GM12865 (cell line): ENCODE measurements at regions not wholly inside any gene's neighbourhood (a gene's known extent, or its start where the extent isn't known, plus 50 kb on each side); places are given as distances from the start of the nearest gene placed in this dataset.

Experiments
- DNase-seq: peaks from one replicate; pipeline ENCODE4 v3.0.0; 2010; ENCODE audit warnings: low read depth
- H3K4me3 ChIP-seq: 2 replicates; pipeline ENCODE4 v1.5.1; 2011; ENCODE audit warnings: mild to moderate bottlenecking, low read depth, low read length, control low read depth
- CTCF ChIP-seq: IDR thresholded peaks from 2 replicates; pipeline ENCODE4 v1.5.1; 2011; ENCODE audit warnings: low read length, control low read depth, low read depth, inconsistent platforms; ENCODE audit not compliant: insufficient read depth; ENCODE audit errors: missing control alignments

- no peak for DNase-seq
- no peak for TF ChIP-seq CTCF
- no peak overlapping the region for H3K4me3 ChIP-seq
These were observed 261.0 kb downstream of the PDGFC start for GRCh38 chr4:156710365-156711192.

- no peak overlapping the region for H3K4me3 ChIP-seq
- no peak for DNase-seq
- TF ChIP-seq CTCF, result no peak
These were observed 266.3 kb downstream of the PDGFC start for GRCh38 chr4:156705311-156705710.

- no peak overlapping the region for H3K4me3 ChIP-seq
- TF ChIP-seq CTCF, result no peak
- no peak for DNase-seq
These were observed 276.4 kb downstream of the PDGFC start for GRCh38 chr4:156695163-156695562.

- TF ChIP-seq CTCF, result no peak
- no peak overlapping the region for H3K4me3 ChIP-seq
- no peak for DNase-seq
These were observed 277.2 kb downstream of the PDGFC start for GRCh38 chr4:156694413-156694812.

- no peak for DNase-seq
- H3K4me3 ChIP-seq, result no peak overlapping the region
- TF ChIP-seq CTCF, result no peak
These were observed 278.0 kb downstream of the PDGFC start for GRCh38 chr4:156693557-156693956.

- H3K4me3 ChIP-seq, result no peak overlapping the region
- no peak for TF ChIP-seq CTCF
- no peak for DNase-seq
These were observed 279.6 kb downstream of the PDGFC start for GRCh38 chr4:156692016-156692415.

- TF ChIP-seq CTCF, result no peak
- no peak for DNase-seq
- no peak overlapping the region for H3K4me3 ChIP-seq
These were observed 281.0 kb downstream of the PDGFC start for GRCh38 chr4:156690572-156690971.
